KMS-11 (cell line): ENCODE measurements at regions not wholly inside any gene's neighbourhood (a gene's known extent, or its start where the extent isn't known, plus 50 kb on each side); places are given as distances from the start of the nearest gene placed in this dataset.

Experiments
- H2AFZ ChIP-seq: fragments of 200-600 bp; sonication (generic); 2 replicates; pipeline ENCODE4 v1.6.1; 2016; ENCODE audit warnings: antibody characterized with exemption, mixed run types, low read depth
- H3K27ac ChIP-seq: fragments of 200-600 bp; sonication (generic); 2 replicates; pipeline ENCODE4 v1.6.1; 2016; ENCODE audit warnings: mild to moderate bottlenecking, mixed run types
- H3K27me3 ChIP-seq: fragments of 200-600 bp; sonication (generic); 2 replicates; pipeline ENCODE4 v1.6.1; 2017; ENCODE audit warnings: mild to moderate bottlenecking, low read depth, mixed run types, moderate library complexity; ENCODE audit not compliant: insufficient read depth
- H3K36me3 ChIP-seq: fragments of 200-600 bp; sonication (generic); 2 replicates; pipeline ENCODE4 v1.6.1; 2017; ENCODE audit warnings: mild to moderate bottlenecking, mixed run types; ENCODE audit not compliant: insufficient read depth
- H3K4me1 ChIP-seq: fragments of 200-600 bp; sonication (generic); 2 replicates; pipeline ENCODE4 v1.6.1; 2016; ENCODE audit warnings: mild to moderate bottlenecking, low read depth, mixed run types; ENCODE audit not compliant: poor library complexity, severe bottlenecking
- H3K4me2 ChIP-seq: fragments of 200-600 bp; sonication (generic); 2 replicates; pipeline ENCODE4 v1.7.0; 2016; ENCODE audit warnings: mild to moderate bottlenecking, mixed run types
- H3K4me3 ChIP-seq: fragments of 200-600 bp; sonication (generic); IDR thresholded peaks from 2 replicates; pipeline ENCODE4 v1.6.1; 2017; ENCODE audit warnings: low read depth, low read length, mixed read lengths; ENCODE audit not compliant: insufficient read depth
- H3K79me2 ChIP-seq: fragments of 200-600 bp; sonication (generic); 2 replicates; pipeline ENCODE4 v1.6.1; 2016; ENCODE audit warnings: low read depth, mixed run types; ENCODE audit not compliant: insufficient read depth
- H3K9ac ChIP-seq: fragments of 200-600 bp; sonication (generic); 2 replicates; pipeline ENCODE4 v1.6.1; 2016; ENCODE audit warnings: mild to moderate bottlenecking, mixed run types
- H4K20me1 ChIP-seq: fragments of 200-600 bp; sonication (generic); 2 replicates; pipeline ENCODE4 v1.6.1; 2016; ENCODE audit warnings: mild to moderate bottlenecking, mixed run types; ENCODE audit not compliant: insufficient read depth
- TF ChIP-seq, protein P1 (sequence below): fragments of 200-600 bp; sonication (generic); conservative IDR thresholded peaks from 2 replicates; pipeline ENCODE4 v1.6.1; 2017; ENCODE audit warnings: low read depth, mild to moderate bottlenecking, antibody characterized with exemption, low read length, moderate library complexity, mixed read lengths

DNA sequence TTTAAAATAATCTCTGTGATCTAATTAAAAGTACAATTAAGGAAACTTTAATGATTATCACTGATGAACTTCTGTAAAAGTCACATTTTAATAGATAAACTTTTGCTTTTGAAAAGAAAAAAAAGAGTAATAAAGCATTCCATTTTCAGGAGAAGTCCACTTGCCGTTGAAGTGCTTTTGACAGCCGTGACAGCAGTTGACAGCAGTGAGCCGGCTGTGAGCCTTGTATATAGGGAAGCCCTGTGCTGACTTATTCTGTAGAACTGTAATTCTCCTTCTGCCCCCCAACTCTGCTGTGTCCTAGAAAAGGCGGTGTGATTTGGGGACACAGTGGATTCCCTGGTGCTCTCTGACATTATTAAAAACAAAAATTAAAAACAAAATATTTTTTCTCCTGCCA, 78.0 kb downstream of the POM121L12 start:
- no peak overlapping the region for H3K27ac ChIP-seq
- TF ChIP-seq, protein P1, sequence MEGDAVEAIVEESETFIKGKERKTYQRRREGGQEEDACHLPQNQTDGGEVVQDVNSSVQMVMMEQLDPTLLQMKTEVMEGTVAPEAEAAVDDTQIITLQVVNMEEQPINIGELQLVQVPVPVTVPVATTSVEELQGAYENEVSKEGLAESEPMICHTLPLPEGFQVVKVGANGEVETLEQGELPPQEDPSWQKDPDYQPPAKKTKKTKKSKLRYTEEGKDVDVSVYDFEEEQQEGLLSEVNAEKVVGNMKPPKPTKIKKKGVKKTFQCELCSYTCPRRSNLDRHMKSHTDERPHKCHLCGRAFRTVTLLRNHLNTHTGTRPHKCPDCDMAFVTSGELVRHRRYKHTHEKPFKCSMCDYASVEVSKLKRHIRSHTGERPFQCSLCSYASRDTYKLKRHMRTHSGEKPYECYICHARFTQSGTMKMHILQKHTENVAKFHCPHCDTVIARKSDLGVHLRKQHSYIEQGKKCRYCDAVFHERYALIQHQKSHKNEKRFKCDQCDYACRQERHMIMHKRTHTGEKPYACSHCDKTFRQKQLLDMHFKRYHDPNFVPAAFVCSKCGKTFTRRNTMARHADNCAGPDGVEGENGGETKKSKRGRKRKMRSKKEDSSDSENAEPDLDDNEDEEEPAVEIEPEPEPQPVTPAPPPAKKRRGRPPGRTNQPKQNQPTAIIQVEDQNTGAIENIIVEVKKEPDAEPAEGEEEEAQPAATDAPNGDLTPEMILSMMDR = no peak
- H3K27me3 ChIP-seq = no peaks in the 10 kb centered on the region
- no peak overlapping the region for H2AFZ ChIP-seq
- H3K79me2 ChIP-seq = no peaks in the 10 kb centered on the region
- H3K9ac ChIP-seq = no peak overlapping the region
- H3K4me3 ChIP-seq = no peak overlapping the region
- no peaks in the 10 kb centered on the region for H4K20me1 ChIP-seq
- no peak overlapping the region for H3K4me2 ChIP-seq
- no peaks in the 10 kb centered on the region for H3K36me3 ChIP-seq
- no peaks in the 10 kb centered on the region for H3K4me1 ChIP-seq

DNA sequence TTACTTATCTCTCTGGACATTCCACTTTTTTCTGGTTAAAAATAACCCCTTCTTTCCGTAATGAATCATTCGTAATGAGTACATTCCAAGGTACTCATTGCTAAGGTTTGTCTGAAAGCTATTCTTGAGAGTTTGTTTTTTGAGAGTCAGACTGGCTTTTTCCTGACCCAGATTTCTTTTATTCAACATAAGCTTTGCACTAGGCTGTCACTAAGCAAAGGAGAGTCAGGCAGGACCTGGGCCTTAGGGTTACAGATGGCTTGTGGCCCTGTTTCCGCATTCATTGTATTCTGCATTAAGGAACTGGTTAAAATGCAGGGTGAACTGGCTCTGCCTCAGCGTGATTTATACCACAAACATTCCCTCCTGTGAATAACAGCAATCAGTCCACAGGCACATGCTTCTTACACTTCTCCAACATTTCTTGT, 84.1 kb downstream of the POM121L12 start:
- no peak overlapping the region for H3K9ac ChIP-seq
- no peak overlapping the region for H3K4me3 ChIP-seq
- H3K79me2 ChIP-seq = no peaks in the 10 kb centered on the region
- no peak overlapping the region for H3K4me2 ChIP-seq
- no peak overlapping the region for H3K27ac ChIP-seq
- no peaks in the 10 kb centered on the region for H3K4me1 ChIP-seq
- H3K36me3 ChIP-seq = no peaks in the 10 kb centered on the region
- TF ChIP-seq, protein P1 = no peak
- H4K20me1 ChIP-seq = no peaks in the 10 kb centered on the region
- no peaks in the 10 kb centered on the region for H3K27me3 ChIP-seq
- H2AFZ ChIP-seq = no peak overlapping the region

DNA sequence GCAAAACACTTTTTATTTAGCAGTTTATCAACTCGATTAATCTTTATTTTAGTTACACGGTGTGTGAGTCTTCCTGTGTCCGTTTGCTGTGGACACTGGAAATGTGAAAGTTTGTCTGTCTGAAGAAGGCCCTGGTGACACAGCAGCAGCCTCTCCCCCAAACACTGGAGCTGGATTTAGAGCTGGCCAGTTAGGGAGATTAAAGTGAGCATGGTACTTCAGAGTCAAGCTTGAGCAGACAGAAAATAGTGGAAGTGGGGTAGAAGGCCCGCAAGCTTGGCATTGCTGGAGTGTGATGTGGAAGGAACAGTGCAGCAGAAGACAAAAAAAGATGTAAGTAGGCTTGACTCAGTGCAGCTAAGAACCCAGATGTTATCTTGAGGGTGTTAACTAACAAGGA, 85.9 kb downstream of the POM121L12 start:
- no peak overlapping the region for H2AFZ ChIP-seq
- H3K4me3 ChIP-seq = no peak overlapping the region
- TF ChIP-seq, protein P1 = no peak
- H3K27me3 ChIP-seq = no peaks in the 10 kb centered on the region
- no peak overlapping the region for H3K27ac ChIP-seq
- no peaks in the 10 kb centered on the region for H3K36me3 ChIP-seq
- no peak overlapping the region for H3K4me2 ChIP-seq
- H3K79me2 ChIP-seq = no peaks in the 10 kb centered on the region
- H4K20me1 ChIP-seq = no peaks in the 10 kb centered on the region
- H3K9ac ChIP-seq = no peak overlapping the region
- H3K4me1 ChIP-seq = no peaks in the 10 kb centered on the region

DNA sequence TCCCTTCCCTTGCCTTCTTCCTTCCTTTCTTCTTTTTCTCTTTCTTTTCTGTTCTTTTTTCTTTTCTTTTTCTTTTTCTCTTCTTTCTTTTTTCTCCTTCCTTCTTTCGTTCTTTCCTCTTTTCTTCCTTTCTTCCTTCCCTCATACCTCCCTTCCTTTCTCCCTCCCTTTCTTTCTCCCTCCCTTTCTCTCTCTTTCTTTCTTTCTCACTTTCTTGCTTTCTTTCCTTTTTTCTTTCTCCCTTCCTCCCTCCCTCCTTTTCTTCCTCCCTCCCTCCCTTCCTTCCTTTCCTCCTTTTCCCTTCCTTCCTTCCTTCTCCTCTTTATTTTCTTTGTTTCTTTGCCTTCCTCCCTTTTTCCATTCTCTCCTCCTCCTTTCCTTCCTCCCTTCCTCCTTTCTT, 96.3 kb downstream of the POM121L12 start:
- no peak overlapping the region for H3K4me2 ChIP-seq
- H4K20me1 ChIP-seq = no peaks in the 10 kb centered on the region
- no peaks in the 10 kb centered on the region for H3K36me3 ChIP-seq
- H3K4me3 ChIP-seq = no peak overlapping the region
- no peaks in the 10 kb centered on the region for H3K4me1 ChIP-seq
- no peaks in the 10 kb centered on the region for H3K79me2 ChIP-seq
- H3K27ac ChIP-seq = no peak overlapping the region
- TF ChIP-seq, protein P1 = no peak
- H2AFZ ChIP-seq = no peak overlapping the region
- no peaks in the 10 kb centered on the region for H3K27me3 ChIP-seq
- H3K9ac ChIP-seq = no peak overlapping the region
